Activated CD8-positive, alpha-beta T cell treated with anti-CD3 and anti-CD28 coated beads for 36 hours (primary cell): ENCODE measurements at regions not wholly inside any gene's neighbourhood (a gene's known extent, or its start where the extent isn't known, plus 50 kb on each side); places are given as distances from the start of the nearest gene placed in this dataset.

ENCODE experiments used
- ATAC-seq: fragments of 200-7000 bp; cut with Tn5 transposase; one replicate; pipeline ENCODE4 v1.10.0; 2021; ENCODE audit warnings: mild to moderate bottlenecking, moderate library complexity
- CTCF ChIA-PET: fragments of 350-600 bp; sonication (Branson Sonifier 250); formaldehyde crosslinking; loops from one replicate; lab custom pipeline; 2021; ENCODE audit warnings: antibody characterized with exemption; lab: Charles Lee
- POLR2A ChIA-PET: fragments of 350-600 bp; sonication (Branson Sonifier 250); formaldehyde crosslinking; loops from one replicate; lab custom pipeline; 2021; ENCODE audit warnings: antibody characterized with exemption; lab: Charles Lee
- DNase-seq: peaks from one replicate; pipeline ENCODE4 v3.0.0-alpha.2; 2020
- H3K27ac Mint-ChIP-seq: one replicate; pipeline ENCODE4 v1.8.0; 2021; ENCODE audit warnings: mild to moderate bottlenecking, mixed read lengths
- H3K27me3 Mint-ChIP-seq: one replicate; pipeline ENCODE4 v1.8.0; 2021; ENCODE audit warnings: mixed read lengths
- H3K36me3 Mint-ChIP-seq: one replicate; pipeline ENCODE4 v1.8.0; 2021; ENCODE audit warnings: low read depth, mixed read lengths
- H3K4me1 Mint-ChIP-seq: one replicate; pipeline ENCODE4 v1.8.0; 2021; ENCODE audit warnings: low read depth, mixed read lengths
- H3K4me3 Mint-ChIP-seq: one replicate; pipeline ENCODE4 v1.8.0; 2021; ENCODE audit warnings: mild to moderate bottlenecking, moderate library complexity, mixed read lengths
- H3K9me3 Mint-ChIP-seq: one replicate; pipeline ENCODE4 v1.8.0; 2021; ENCODE audit warnings: mixed read lengths
- intact Hi-C: fragments of 100-400 bp; cut with micrococcal nuclease; formaldehyde crosslinking; loops from one replicate; pipeline ENCODE4 v1.10.0; 2022
- TF ChIP-seq, protein P1 (sequence below): fragments of 200-600 bp; IDR thresholded peaks from one replicate; pipeline ENCODE4 v1.8.0; 2022; ENCODE audit warnings: antibody characterized with exemption, mild to moderate bottlenecking

DNA sequence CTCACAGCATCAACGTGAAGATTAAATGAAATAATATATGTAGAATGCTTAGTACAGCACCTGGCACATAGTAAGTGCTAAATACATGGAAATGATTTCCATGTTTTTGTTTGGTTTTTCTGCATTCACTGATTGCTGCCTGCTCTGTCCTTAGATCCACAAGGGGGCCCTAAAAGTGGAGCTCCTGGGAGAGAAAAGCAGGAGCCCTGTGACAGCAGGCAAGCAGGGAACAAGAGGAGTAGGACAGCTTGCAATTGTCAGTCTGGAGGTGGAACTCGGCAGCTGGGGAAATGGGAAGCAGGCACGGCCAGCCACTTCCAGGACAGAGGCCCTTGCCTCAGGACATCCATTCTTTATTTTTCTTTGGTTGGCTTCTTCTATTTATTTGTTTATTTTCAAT lies 292.9 kb downstream of the BMP4 start:
- Mint-ChIP-seq H3K36me3 (no peaks in the 10 kb centered on the region), H3K27me3 (no peaks in the 10 kb centered on the region), H3K4me3 (no peak overlapping the region), H3K9me3 (no peaks in the 10 kb centered on the region), H3K4me1 (no peaks in the 10 kb centered on the region), H3K27ac (no peak overlapping the region)
- ChIA-PET CTCF (no interaction called here), POLR2A (no interaction called here)
- TF ChIP-seq, protein P1, sequence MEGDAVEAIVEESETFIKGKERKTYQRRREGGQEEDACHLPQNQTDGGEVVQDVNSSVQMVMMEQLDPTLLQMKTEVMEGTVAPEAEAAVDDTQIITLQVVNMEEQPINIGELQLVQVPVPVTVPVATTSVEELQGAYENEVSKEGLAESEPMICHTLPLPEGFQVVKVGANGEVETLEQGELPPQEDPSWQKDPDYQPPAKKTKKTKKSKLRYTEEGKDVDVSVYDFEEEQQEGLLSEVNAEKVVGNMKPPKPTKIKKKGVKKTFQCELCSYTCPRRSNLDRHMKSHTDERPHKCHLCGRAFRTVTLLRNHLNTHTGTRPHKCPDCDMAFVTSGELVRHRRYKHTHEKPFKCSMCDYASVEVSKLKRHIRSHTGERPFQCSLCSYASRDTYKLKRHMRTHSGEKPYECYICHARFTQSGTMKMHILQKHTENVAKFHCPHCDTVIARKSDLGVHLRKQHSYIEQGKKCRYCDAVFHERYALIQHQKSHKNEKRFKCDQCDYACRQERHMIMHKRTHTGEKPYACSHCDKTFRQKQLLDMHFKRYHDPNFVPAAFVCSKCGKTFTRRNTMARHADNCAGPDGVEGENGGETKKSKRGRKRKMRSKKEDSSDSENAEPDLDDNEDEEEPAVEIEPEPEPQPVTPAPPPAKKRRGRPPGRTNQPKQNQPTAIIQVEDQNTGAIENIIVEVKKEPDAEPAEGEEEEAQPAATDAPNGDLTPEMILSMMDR, result no peak
- ATAC-seq (no peak), DNase-seq (no peak)
- intact Hi-C loops, result no loop called here

DNA sequence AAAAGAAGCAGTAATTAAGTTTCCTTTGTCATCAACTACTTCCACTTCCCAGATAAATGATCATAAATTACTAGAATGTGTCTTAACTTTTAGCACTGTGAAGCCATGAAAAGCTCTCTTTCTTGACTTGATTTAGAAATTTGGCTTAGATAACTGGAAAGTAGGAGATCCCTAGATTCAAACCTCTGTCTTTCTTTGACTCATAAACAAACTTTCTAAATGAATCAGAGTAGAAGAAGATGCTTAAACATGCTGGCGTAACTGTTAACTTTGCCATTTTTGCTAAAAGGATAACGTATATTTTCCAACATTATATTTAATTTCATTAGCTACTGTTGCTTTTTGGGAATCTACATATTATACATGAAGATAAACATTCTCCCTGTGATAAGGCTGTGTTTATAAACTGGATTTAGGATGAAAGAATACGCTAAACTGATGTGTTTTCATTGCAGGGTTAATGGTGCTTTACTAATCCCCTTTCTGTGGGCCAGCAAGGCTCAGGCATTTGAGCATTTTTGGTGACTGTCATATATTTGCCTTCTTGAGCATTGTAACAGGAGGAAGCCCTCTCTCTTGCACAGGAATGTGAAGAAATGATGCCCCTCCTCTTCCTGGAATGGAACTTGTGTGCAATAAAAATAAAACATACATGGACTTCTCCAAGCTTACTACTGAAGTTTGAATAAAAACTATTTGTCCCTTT lies 301.4 kb downstream of the BMP4 start:
- Mint-ChIP-seq H3K27me3 (peaks cover 2% of the 10 kb centered on the region), H3K4me3 (no peak overlapping the region), H3K27ac (no peak overlapping the region), H3K9me3 (peaks cover 2% of the 10 kb centered on the region), H3K4me1 (no peaks in the 10 kb centered on the region), H3K36me3 (no peaks in the 10 kb centered on the region)
- TF ChIP-seq, protein P1, result no peak
- ATAC-seq, result no peak
- ChIA-PET CTCF (no interaction called here), POLR2A (no interaction called here)
- intact Hi-C loops, result no loop called here
- DNase-seq, result no peak

- intact Hi-C loops, result no loop called here
- TF ChIP-seq, protein P1, result no peak
- no peaks in the 10 kb centered on the region for H3K4me1 Mint-ChIP-seq
- H3K9me3 Mint-ChIP-seq, result peaks cover 2% of the 10 kb centered on the region
- ChIA-PET POLR2A (no interaction called here), CTCF (no interaction called here)
- ATAC-seq (no peak), DNase-seq (no peak)
- H3K27ac Mint-ChIP-seq, result no peak overlapping the region
- H3K4me3 Mint-ChIP-seq, result no peak overlapping the region
- no peaks in the 10 kb centered on the region for H3K36me3 Mint-ChIP-seq
- H3K27me3 Mint-ChIP-seq, result no peaks in the 10 kb centered on the region
Measured at GRCh38 chr14:53652068-53652467, 304.6 kb downstream of the BMP4 start.

GRCh38 chr14:53651096-53651740 lies 305.4 kb downstream of the BMP4 start:
- intact Hi-C loops, result no loop called here
- CTCF ChIA-PET, result interaction anchor here (0.7 kb wide), 1 partner anchor 15 kb away, joined by 3 read pairs; no protein-coding TSS in a partner anchor
- no peak overlapping the region for H3K27ac Mint-ChIP-seq

DNA sequence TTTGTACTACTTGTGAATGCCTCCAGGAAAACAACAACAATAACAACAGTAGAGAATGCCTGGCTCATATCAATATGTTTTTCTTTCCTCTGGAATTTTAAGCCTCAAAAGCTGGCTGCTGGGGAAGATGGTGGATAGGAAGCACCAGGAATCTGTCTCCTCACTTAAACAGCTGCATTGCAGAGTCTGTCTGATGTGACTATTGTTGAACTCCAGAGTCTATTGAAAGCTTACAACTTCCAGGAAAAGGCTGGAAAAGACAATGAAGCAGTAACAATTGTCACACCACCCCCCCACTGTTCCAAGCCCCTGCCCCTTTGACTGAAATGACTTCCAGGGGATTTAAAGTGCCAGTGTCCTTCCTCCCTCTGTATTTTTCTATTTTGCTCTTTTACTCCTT lies 309.7 kb downstream of the BMP4 start:
- TF ChIP-seq, protein P1, result no peak
- Mint-ChIP-seq H3K4me1 (no peaks in the 10 kb centered on the region), H3K27ac (no peak overlapping the region), H3K9me3 (peaks cover 2% of the 10 kb centered on the region), H3K36me3 (no peaks in the 10 kb centered on the region), H3K4me3 (no peak overlapping the region), H3K27me3 (no peaks in the 10 kb centered on the region)
- intact Hi-C loops, result no loop called here
- DNase-seq (no peak), ATAC-seq (no peak)
- POLR2A ChIA-PET, result no interaction called here
- CTCF ChIA-PET, result no interaction called here

More at GRCh38 chr14:53651096-53651740, 305.4 kb downstream of the BMP4 start:
- ATAC-seq (no peak), DNase-seq (no peak)
- H3K27me3 Mint-ChIP-seq, result no peaks in the 10 kb centered on the region
- H3K4me1 Mint-ChIP-seq, result no peaks in the 10 kb centered on the region
- no peak overlapping the region for H3K4me3 Mint-ChIP-seq
- POLR2A ChIA-PET, result no interaction called here
- H3K9me3 Mint-ChIP-seq, result peaks cover 2% of the 10 kb centered on the region
- TF ChIP-seq, protein P1, result no peak
- H3K36me3 Mint-ChIP-seq, result no peaks in the 10 kb centered on the region
